Nephron (organoid): ENCODE measurements at regions not wholly inside any gene's neighbourhood (a gene's known extent, or its start where the extent isn't known, plus 50 kb on each side); places are given as distances from the start of the nearest gene placed in this dataset.

Experiments
- H3K27ac Mint-ChIP-seq, 3 experiments: 2 replicates each; pipeline ENCODE4 v1.8.0; 2020; ENCODE audit warnings: mixed read lengths in 3 of 3, mild to moderate bottlenecking in 2 of 3, moderate library complexity in 1 of 3
- H3K27me3 Mint-ChIP-seq: 2 replicates; pipeline ENCODE4 v1.8.0; 2021; ENCODE audit warnings: low read depth, mild to moderate bottlenecking, moderate library complexity, mixed read lengths
- H3K36me3 Mint-ChIP-seq: 2 replicates; pipeline ENCODE4 v1.8.0; 2020; ENCODE audit warnings: low read depth, mixed read lengths
- H3K4me1 Mint-ChIP-seq: 2 replicates; pipeline ENCODE4 v1.8.0; 2020; ENCODE audit warnings: mixed read lengths
- H3K4me3 Mint-ChIP-seq, 3 experiments: 2 replicates each; pipeline ENCODE4 v1.8.0; 2020; ENCODE audit warnings: mild to moderate bottlenecking in 3 of 3, mixed read lengths in 3 of 3, moderate library complexity in 2 of 3
- H3K9me3 Mint-ChIP-seq: 2 replicates; pipeline ENCODE4 v1.8.0; 2020; ENCODE audit warnings: mixed read lengths
- CTCF ChIP-seq, 3 experiments: fragments of 200-600 bp; sonication (generic); IDR thresholded peaks; one replicate each; pipeline ENCODE4 v1.5.0; 2021; ENCODE audit warnings: antibody characterized with exemption in 3 of 3; ENCODE audit not compliant: unreplicated experiment in 3 of 3

- no peak overlapping the region for H3K4me3 Mint-ChIP-seq
- peaks cover 35% of the 10 kb centered on the region for H3K27me3 Mint-ChIP-seq
- H3K4me1 Mint-ChIP-seq = no peaks in the 10 kb centered on the region
- H3K9me3 Mint-ChIP-seq = peaks cover 3% of the 10 kb centered on the region
- no peak overlapping the region for H3K27ac Mint-ChIP-seq
- no peaks in the 10 kb centered on the region for H3K36me3 Mint-ChIP-seq
- TF ChIP-seq CTCF (IDR thresholded peaks at IDR 0.05; ENCODE audit: unreplicated experiment in 3 of 3) = no peak
Observed at GRCh38 chr5:36751886-36752285, 124.7 kb upstream of the NIPBL start.

- Mint-ChIP-seq H3K9me3 (no peaks in the 10 kb centered on the region), H3K4me1 (no peaks in the 10 kb centered on the region), H3K27me3 (peaks cover 19% of the 10 kb centered on the region), H3K4me3 (no peak overlapping the region), H3K27ac (no peak overlapping the region), H3K36me3 (no peaks in the 10 kb centered on the region)
- TF ChIP-seq CTCF (IDR thresholded peaks at IDR 0.05; ENCODE audit: unreplicated experiment in 3 of 3) = no peak
Observed at GRCh38 chr5:36755342-36755741, 121.2 kb upstream of the NIPBL start.

- no peaks in the 10 kb centered on the region for H3K36me3 Mint-ChIP-seq
- H3K27me3 Mint-ChIP-seq = peaks cover 17% of the 10 kb centered on the region
- H3K9me3 Mint-ChIP-seq = no peaks in the 10 kb centered on the region
- H3K4me1 Mint-ChIP-seq = no peaks in the 10 kb centered on the region
- H3K27ac Mint-ChIP-seq = no peak overlapping the region
- TF ChIP-seq CTCF (IDR thresholded peaks at IDR 0.05; ENCODE audit: unreplicated experiment in 3 of 3) = no peak
- no peak overlapping the region for H3K4me3 Mint-ChIP-seq
Observed at GRCh38 chr5:36755920-36756488, 120.6 kb upstream of the NIPBL start.

- no peak for TF ChIP-seq CTCF (IDR thresholded peaks at IDR 0.05; ENCODE audit: unreplicated experiment in 3 of 3)
- H3K4me3 Mint-ChIP-seq = no peak overlapping the region
- H3K36me3 Mint-ChIP-seq = no peaks in the 10 kb centered on the region
- no peak overlapping the region for H3K27ac Mint-ChIP-seq
- no peaks in the 10 kb centered on the region for H3K4me1 Mint-ChIP-seq
- no peaks in the 10 kb centered on the region for H3K9me3 Mint-ChIP-seq
- H3K27me3 Mint-ChIP-seq = peaks cover 15% of the 10 kb centered on the region
Observed at GRCh38 chr5:36756848-36757247, 119.7 kb upstream of the NIPBL start.

- no peaks in the 10 kb centered on the region for H3K9me3 Mint-ChIP-seq
- no peak overlapping the region for H3K4me3 Mint-ChIP-seq
- H3K36me3 Mint-ChIP-seq = no peaks in the 10 kb centered on the region
- no peak overlapping the region for H3K27ac Mint-ChIP-seq
- no peaks in the 10 kb centered on the region for H3K4me1 Mint-ChIP-seq
- H3K27me3 Mint-ChIP-seq = peaks cover 5% of the 10 kb centered on the region
- no peak for TF ChIP-seq CTCF (IDR thresholded peaks at IDR 0.05; ENCODE audit: unreplicated experiment in 3 of 3)
Observed at GRCh38 chr5:36759117-36759516, 117.5 kb upstream of the NIPBL start.

- no peak overlapping the region for H3K27ac Mint-ChIP-seq
Observed at GRCh38 chr5:36763454-36763853, 113.1 kb upstream of the NIPBL start.

More at GRCh38 chr5:36763454-36763853, 113.1 kb upstream of the NIPBL start:
- TF ChIP-seq CTCF (IDR thresholded peaks at IDR 0.05; ENCODE audit: unreplicated experiment in 3 of 3) = no peak
- no peaks in the 10 kb centered on the region for H3K36me3 Mint-ChIP-seq
- H3K4me1 Mint-ChIP-seq = no peaks in the 10 kb centered on the region
- peaks cover 11% of the 10 kb centered on the region for H3K9me3 Mint-ChIP-seq
- H3K27me3 Mint-ChIP-seq = no peaks in the 10 kb centered on the region
- no peak overlapping the region for H3K4me3 Mint-ChIP-seq
